OCI-LY3 (cell line): ENCODE measurements at regions not wholly inside any gene's neighbourhood (a gene's known extent, or its start where the extent isn't known, plus 50 kb on each side); places are given as distances from the start of the nearest gene placed in this dataset.

Experiments
- EZH2phosphoT487 ChIP-seq: fragments of 200-600 bp; shearing (Covaris generic); IDR thresholded peaks from 2 replicates; pipeline ENCODE4 v1.6.1; 2018; ENCODE audit warnings: antibody characterized with exemption, mixed run types, low read depth
- TF ChIP-seq, protein P1 (sequence below): fragments of 200-600, 300-600 bp; sonication (generic); IDR thresholded peaks from 2 replicates; pipeline ENCODE4 v1.5.1; 2014; ENCODE audit warnings: antibody characterized with exemption, low read length, low read depth

DNA sequence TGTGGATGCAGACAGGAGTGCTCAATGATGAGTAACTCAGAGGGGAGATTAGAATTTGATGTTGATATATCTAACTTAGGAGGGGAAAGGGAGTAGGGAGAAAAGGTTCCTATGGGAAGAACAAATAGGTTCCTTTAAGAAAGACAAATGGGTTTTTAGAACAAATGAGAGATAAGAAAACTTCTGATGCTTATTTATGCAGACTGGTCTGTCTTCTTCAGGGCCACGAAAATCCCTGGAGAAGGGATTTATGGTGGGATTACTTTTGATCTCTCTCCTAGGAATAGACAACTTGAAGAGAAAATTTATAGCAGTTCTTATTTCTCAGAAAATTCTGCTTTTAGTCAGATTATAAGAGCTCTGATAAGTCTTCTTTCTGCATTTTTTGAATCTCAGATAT is 99.0 kb upstream of the DDHD1 start:
- TF ChIP-seq, protein P1, sequence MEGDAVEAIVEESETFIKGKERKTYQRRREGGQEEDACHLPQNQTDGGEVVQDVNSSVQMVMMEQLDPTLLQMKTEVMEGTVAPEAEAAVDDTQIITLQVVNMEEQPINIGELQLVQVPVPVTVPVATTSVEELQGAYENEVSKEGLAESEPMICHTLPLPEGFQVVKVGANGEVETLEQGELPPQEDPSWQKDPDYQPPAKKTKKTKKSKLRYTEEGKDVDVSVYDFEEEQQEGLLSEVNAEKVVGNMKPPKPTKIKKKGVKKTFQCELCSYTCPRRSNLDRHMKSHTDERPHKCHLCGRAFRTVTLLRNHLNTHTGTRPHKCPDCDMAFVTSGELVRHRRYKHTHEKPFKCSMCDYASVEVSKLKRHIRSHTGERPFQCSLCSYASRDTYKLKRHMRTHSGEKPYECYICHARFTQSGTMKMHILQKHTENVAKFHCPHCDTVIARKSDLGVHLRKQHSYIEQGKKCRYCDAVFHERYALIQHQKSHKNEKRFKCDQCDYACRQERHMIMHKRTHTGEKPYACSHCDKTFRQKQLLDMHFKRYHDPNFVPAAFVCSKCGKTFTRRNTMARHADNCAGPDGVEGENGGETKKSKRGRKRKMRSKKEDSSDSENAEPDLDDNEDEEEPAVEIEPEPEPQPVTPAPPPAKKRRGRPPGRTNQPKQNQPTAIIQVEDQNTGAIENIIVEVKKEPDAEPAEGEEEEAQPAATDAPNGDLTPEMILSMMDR, result no peak
- TF ChIP-seq EZH2phosphoT487, result no peak
